ENCODE measurements at regions not wholly inside any gene's neighbourhood (a gene's known extent, or its start where the extent isn't known, plus 50 kb on each side); places are given as distances from the start of the nearest gene placed in this dataset.

DNA sequence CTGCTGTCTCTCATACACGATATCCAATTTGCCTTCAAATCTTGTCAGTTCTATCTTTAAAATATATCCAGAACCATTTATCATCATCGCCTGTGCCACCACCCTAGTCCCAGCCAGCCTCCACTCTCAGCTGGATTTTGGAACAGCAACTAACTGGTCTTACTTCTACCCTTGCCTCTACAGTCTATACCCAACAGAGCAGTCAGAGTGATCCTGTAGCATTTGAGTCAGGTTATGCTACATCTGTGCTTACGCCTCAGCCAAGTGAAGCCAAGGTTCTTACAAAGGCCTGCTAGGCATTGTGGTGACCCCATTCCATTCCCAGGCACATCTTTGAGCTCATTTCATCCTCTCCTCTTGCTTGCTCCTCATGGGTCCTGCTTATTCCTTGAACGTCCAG, 95.7 kb upstream of the ACSL1 start:
- TF ChIP-seq, protein P1, sequence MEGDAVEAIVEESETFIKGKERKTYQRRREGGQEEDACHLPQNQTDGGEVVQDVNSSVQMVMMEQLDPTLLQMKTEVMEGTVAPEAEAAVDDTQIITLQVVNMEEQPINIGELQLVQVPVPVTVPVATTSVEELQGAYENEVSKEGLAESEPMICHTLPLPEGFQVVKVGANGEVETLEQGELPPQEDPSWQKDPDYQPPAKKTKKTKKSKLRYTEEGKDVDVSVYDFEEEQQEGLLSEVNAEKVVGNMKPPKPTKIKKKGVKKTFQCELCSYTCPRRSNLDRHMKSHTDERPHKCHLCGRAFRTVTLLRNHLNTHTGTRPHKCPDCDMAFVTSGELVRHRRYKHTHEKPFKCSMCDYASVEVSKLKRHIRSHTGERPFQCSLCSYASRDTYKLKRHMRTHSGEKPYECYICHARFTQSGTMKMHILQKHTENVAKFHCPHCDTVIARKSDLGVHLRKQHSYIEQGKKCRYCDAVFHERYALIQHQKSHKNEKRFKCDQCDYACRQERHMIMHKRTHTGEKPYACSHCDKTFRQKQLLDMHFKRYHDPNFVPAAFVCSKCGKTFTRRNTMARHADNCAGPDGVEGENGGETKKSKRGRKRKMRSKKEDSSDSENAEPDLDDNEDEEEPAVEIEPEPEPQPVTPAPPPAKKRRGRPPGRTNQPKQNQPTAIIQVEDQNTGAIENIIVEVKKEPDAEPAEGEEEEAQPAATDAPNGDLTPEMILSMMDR (IDR thresholded peaks at IDR 0.05 in 8 of 11, conservative IDR thresholded peaks at IDR 0.05 in 3 of 11), result no peak
- no peak for TF ChIP-seq POLR2AphosphoS5 (IDR thresholded peaks at IDR 0.05)
